ENCODE measurements at regions not wholly inside any gene's neighbourhood (a gene's known extent, or its start where the extent isn't known, plus 50 kb on each side); places are given as distances from the start of the nearest gene placed in this dataset.

- TF ChIP-seq HSF1 (IDR thresholded peaks at IDR 0.05; ENCODE audit: low read depth, low read length) (no peak), LARP7 (IDR thresholded peaks at IDR 0.05) (no peak), ZBTB4 (CRISPR knock-in tag; IDR thresholded peaks at IDR 0.05) (no peak), ZZZ3 (IDR thresholded peaks at IDR 0.05; ENCODE audit: control insufficient read depth, insufficient read length, low read depth) (no peak), ELK1 (IDR thresholded peaks at IDR 0.05; ENCODE audit: low read depth, low read length) (no peak), HDAC2 (IDR thresholded peaks at IDR 0.05) (no peak), BACH1 (IDR thresholded peaks at IDR 0.05; ENCODE audit: borderline replicate concordance) (no peak)
Observed at GRCh38 chr11:96779030-96779429, 389.2 kb downstream of the JRKL start (continued).

GRCh38 chr11:96781082-96781481 is 391.3 kb downstream of the JRKL start:
- RAD21 ChIA-PET (ENCODE audit: unreplicated experiment) = no interaction called here
- TF ChIP-seq BCLAF1 (IDR thresholded peaks at IDR 0.05) = no peak
- TF ChIP-seq ZNF592 (IDR thresholded peaks at IDR 0.05) = no peak
- no peak for TF ChIP-seq ZZZ3 (IDR thresholded peaks at IDR 0.05; ENCODE audit: control insufficient read depth, insufficient read length, low read depth)
- no peak for TF ChIP-seq ZNF24 (IDR thresholded peaks at IDR 0.05)

More at GRCh38 chr11:96781082-96781481, 391.3 kb downstream of the JRKL start:
- Histone ChIP-seq H3K27me3 (replicated peaks in 1 of 2; ENCODE audit: control insufficient read depth in 2 of 2, insufficient read depth in 2 of 2, low read length in 1 of 2) (no peaks in the 10 kb centered on the region), H3K9ac (ENCODE audit: control insufficient read depth, insufficient read depth, low read length) (no peak overlapping the region), H4K20me1 (ENCODE audit: control insufficient read depth, insufficient read depth) (no peaks in the 10 kb centered on the region), H2AFZ (ENCODE audit: control insufficient read depth, low read depth, low read length) (no peak overlapping the region), H3K4me1 (ENCODE audit: control insufficient read depth, insufficient read depth, low read length) (no peaks in the 10 kb centered on the region), H3K4me2 (ENCODE audit: control insufficient read depth, insufficient read depth) (no peak overlapping the region), H3K9me3 (replicated peaks; ENCODE audit: control insufficient read depth, insufficient read depth, low read length) (no peaks in the 10 kb centered on the region), H3K36me3 (ENCODE audit: control insufficient read depth in 2 of 2, insufficient read depth in 2 of 2, low read length in 1 of 2) (no peaks in the 10 kb centered on the region), H3K4me3 (no peak overlapping the region), H3K27ac (ENCODE audit: control insufficient read depth, insufficient read depth) (no peak overlapping the region), H3K79me2 (ENCODE audit: control insufficient read depth, insufficient read depth, low read length) (no peaks in the 10 kb centered on the region)
- intact Hi-C loops (cut with micrococcal nuclease; ENCODE audit: unreplicated experiment) (no loop called here), in situ Hi-C loops (cut with MboI) (no loop called here)
- SMC1A ChIA-PET (ENCODE audit: uncharacterized antibody, unreplicated experiment) = interaction anchor here (1.6 kb wide), 1 partner anchor 14 kb away, joined by 4 read pairs; no protein-coding TSS in a partner anchor
- ATAC-seq (no peak), FAIRE-seq (no peak), DNase-seq (ENCODE audit: low read depth, low spot score) (no peak)
- POLR2A ChIA-PET = no interaction called here
- CTCF ChIA-PET = interaction anchor here (1.3 kb wide), 1 partner anchor 318 kb away, joined by 3 read pairs; no protein-coding TSS in a partner anchor
- no TSS peak for BruUV-seq (replicated peaks)
- 0% methylated on average over 1 of the region's 1 CpG for WGBS (ENCODE audit: insufficient coverage, insufficient replicate concordance, low lambda C conversion rate, missing lambda C conversion rate)

Data from GM12878 (cell line).